ENCODE measurements at regions not wholly inside any gene's neighbourhood (a gene's known extent, or its start where the extent isn't known, plus 50 kb on each side); places are given as distances from the start of the nearest gene placed in this dataset.
"Not testable (repeated sequence)": the region's sequence is repeated elsewhere in the genome, so short reads cannot be mapped to it uniquely, and the experiment has no call there.

DNA sequence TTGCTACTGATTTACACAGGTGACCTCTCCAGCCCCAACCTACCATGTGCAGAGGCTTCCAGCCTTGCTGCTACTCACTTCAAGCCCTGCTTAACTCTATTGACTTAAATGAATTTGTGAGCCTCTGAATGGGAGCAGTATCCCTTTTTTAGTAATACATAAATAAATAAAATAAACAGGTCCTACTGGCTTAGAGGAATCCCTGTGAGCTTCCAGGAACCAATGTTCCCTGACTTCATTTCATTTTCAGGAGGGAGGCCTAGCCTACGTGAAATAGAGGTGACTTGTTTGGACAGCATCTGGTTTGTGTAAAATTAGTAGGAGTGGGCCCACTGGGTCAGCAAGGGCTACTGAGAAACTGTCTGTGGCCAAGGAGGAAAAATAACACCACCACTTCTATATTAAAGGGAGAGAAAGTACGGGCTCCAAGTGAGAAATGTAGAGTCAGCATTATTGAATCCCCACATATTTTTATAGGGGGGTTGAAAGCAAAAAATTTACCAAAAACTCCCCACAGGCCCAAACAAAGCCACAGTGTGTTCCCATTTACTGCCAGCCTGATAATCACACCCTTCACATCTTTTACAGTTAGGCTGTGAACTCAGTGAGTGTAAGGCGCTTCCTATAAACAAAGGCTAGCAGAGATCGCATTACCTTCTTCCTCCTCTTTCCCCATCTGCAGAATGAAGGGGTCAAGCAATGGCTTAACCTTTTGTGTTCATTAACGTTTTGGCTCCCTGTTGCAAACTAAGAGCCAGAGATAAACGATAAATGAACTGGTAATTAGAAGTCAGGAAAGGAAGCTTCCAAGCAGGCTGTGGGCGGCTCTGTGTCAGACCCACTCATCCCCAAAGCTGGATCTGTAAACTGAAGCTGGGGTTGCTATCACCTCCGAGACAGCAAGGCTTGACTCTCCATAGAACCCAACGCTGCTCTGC, 138.8 kb upstream of the LIFR start:
- peaks cover 19% of the 10 kb centered on the region for H3F3A ChIP-seq (ENCODE audit: low read depth)
- H2AFZ ChIP-seq (replicated peaks): no peak overlapping the region
- H3K9me3 ChIP-seq (ENCODE audit: low read depth): no peaks in the 10 kb centered on the region
- no peak overlapping the region for H3K4me3 Mint-ChIP-seq
- DNase-seq (ENCODE audit: low spot score): peak; percentile 85
- H3K4me1 Mint-ChIP-seq: peaks cover 13% of the 10 kb centered on the region
- peaks cover 8% of the 10 kb centered on the region for H4K20me1 ChIP-seq (ENCODE audit: low read depth)
- no peaks in the 10 kb centered on the region for H3K36me3 ChIP-seq
- H3K27me3 Mint-ChIP-seq (ENCODE audit: insufficient read depth, low read depth): peaks cover 2% of the 10 kb centered on the region
- no peaks in the 10 kb centered on the region for H3K36me3 Mint-ChIP-seq
- TF ChIP-seq EZH2 (IDR thresholded peaks at IDR 0.05): no peak
- TF ChIP-seq EZH2phosphoT487 (IDR thresholded peaks at IDR 0.05): peak; percentile 95
- peak overlapping the region; percentile 33 for H3K27ac Mint-ChIP-seq
- no peaks in the 10 kb centered on the region for H3K79me2 ChIP-seq (ENCODE audit: low read depth)
- H3K9ac ChIP-seq: no peak overlapping the region
- peak overlapping the region; percentile 46 for H3K4me2 ChIP-seq
- peak overlapping the region; percentile 69 for H3K27ac ChIP-seq
- peaks cover 36% of the 10 kb centered on the region for H3K4me1 ChIP-seq
- peaks cover 3% of the 10 kb centered on the region for H3K9me3 Mint-ChIP-seq
- H3K27me3 ChIP-seq: no peaks in the 10 kb centered on the region
- no peak overlapping the region for H3K4me3 ChIP-seq

DNA sequence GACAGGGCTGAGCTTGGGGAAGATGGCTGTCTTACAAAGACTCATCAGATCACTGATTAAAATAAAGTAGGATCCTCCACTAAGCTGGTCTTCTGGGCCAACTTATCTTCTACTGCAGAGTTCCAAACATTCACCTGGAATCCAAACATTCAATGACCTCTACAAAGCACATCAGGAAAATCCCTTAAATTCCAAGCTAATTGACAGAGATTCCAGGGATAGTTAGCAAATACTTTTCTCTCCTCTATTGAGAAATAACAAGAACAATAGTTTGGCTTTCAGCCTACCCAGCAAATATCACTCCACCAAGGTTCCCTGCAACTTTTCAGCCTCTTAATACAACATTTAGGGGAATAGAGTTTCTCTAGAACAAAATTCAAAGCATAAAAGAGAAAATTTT, 140.6 kb upstream of the LIFR start:
- H3K9ac ChIP-seq: no peak overlapping the region
- no peaks in the 10 kb centered on the region for H3K36me3 ChIP-seq
- H3K4me1 ChIP-seq: peaks cover 36% of the 10 kb centered on the region
- H2AFZ ChIP-seq (replicated peaks): no peak overlapping the region
- DNase-seq (ENCODE audit: low spot score): peak; percentile 28
- H3K27ac ChIP-seq: no peak overlapping the region
- no peak for TF ChIP-seq EZH2phosphoT487 (IDR thresholded peaks at IDR 0.05)
- TF ChIP-seq, protein P1, sequence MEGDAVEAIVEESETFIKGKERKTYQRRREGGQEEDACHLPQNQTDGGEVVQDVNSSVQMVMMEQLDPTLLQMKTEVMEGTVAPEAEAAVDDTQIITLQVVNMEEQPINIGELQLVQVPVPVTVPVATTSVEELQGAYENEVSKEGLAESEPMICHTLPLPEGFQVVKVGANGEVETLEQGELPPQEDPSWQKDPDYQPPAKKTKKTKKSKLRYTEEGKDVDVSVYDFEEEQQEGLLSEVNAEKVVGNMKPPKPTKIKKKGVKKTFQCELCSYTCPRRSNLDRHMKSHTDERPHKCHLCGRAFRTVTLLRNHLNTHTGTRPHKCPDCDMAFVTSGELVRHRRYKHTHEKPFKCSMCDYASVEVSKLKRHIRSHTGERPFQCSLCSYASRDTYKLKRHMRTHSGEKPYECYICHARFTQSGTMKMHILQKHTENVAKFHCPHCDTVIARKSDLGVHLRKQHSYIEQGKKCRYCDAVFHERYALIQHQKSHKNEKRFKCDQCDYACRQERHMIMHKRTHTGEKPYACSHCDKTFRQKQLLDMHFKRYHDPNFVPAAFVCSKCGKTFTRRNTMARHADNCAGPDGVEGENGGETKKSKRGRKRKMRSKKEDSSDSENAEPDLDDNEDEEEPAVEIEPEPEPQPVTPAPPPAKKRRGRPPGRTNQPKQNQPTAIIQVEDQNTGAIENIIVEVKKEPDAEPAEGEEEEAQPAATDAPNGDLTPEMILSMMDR (IDR thresholded peaks at IDR 0.05): no peak
- no peak for TF ChIP-seq EZH2 (IDR thresholded peaks at IDR 0.05)
- no peak overlapping the region for H3K4me3 Mint-ChIP-seq
- no peaks in the 10 kb centered on the region for H3K27me3 ChIP-seq
- H3K4me1 Mint-ChIP-seq: peaks cover 13% of the 10 kb centered on the region
- no peaks in the 10 kb centered on the region for H3K79me2 ChIP-seq (ENCODE audit: low read depth)
- H3K4me3 ChIP-seq: no peak overlapping the region
- H3F3A ChIP-seq (ENCODE audit: low read depth): peaks cover 19% of the 10 kb centered on the region
- H3K27ac Mint-ChIP-seq: no peak overlapping the region
- H3K4me2 ChIP-seq: peak overlapping the region; percentile 2
- H3K36me3 Mint-ChIP-seq: no peaks in the 10 kb centered on the region
- H4K20me1 ChIP-seq (ENCODE audit: low read depth): peaks cover 8% of the 10 kb centered on the region
- peaks cover 13% of the 10 kb centered on the region for H3K9me3 Mint-ChIP-seq
- peaks cover 2% of the 10 kb centered on the region for H3K27me3 Mint-ChIP-seq (ENCODE audit: insufficient read depth, low read depth)
- H3K9me3 ChIP-seq (ENCODE audit: low read depth): no peaks in the 10 kb centered on the region

DNA sequence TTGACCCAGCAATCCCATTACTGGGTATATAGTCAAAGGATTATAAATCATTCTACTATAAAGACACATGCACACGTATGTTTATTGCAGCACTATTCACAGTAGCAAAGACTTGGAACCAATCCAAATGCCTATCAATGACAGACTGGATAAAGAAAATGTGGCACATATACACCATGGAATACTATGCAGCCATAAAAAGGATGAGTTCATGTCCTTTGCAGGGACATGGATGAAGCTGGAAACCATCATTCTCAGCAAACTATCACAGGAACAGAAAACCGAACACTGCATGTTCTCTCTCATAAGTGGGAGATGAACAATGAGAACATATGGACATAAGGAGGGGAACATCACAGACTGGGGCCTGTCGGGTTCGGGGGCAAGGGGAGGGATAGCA, 140.3 kb upstream of the OSMR start:
- not testable (repeated sequence) for H3K4me3 ChIP-seq; H3K27ac ChIP-seq; H3F3A ChIP-seq (ENCODE audit: low read depth); H3K36me3 Mint-ChIP-seq; H3K4me1 Mint-ChIP-seq; H4K20me1 ChIP-seq (ENCODE audit: low read depth); H3K4me1 ChIP-seq; H3K27ac Mint-ChIP-seq; H3K27me3 ChIP-seq; H3K79me2 ChIP-seq (ENCODE audit: low read depth); H2AFZ ChIP-seq (replicated peaks); H3K4me2 ChIP-seq; DNase-seq (ENCODE audit: low spot score); H3K9ac ChIP-seq; H3K27me3 Mint-ChIP-seq (ENCODE audit: insufficient read depth, low read depth); H3K36me3 ChIP-seq; H3K4me3 Mint-ChIP-seq; H3K9me3 ChIP-seq (ENCODE audit: low read depth)
- peaks cover 17% of the 10 kb centered on the region for H3K9me3 Mint-ChIP-seq

DNA sequence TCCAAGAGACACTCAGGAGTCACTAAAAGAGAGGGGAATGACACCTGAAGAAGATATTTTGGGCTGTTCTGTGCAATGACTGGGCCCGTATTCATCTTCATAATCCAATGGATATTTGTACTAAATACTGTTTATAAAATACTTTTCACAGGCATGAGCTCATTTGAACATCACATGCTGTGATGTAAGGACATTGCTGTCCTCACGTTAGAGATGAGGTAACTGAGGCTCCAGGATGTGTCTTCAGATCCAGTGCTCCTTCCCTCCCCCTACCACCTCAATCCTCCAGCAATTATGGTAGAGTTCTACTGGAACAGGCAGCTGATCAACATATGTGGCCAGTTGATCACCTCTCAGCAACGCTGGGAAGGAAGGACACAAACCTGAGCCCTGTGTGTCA, 139.4 kb upstream of the OSMR start:
- H3K4me1 ChIP-seq: no peaks in the 10 kb centered on the region
- H3K27me3 ChIP-seq: no peaks in the 10 kb centered on the region
- H3K9me3 ChIP-seq (ENCODE audit: low read depth): no peaks in the 10 kb centered on the region
- H3K4me2 ChIP-seq: no peak overlapping the region
- H3K36me3 ChIP-seq: no peaks in the 10 kb centered on the region
- DNase-seq (ENCODE audit: low spot score): no peak
- Mint-ChIP-seq H3K4me1 (peaks cover 3% of the 10 kb centered on the region), H3K27ac (no peak overlapping the region), H3K36me3 (no peaks in the 10 kb centered on the region), H3K27me3 (ENCODE audit: insufficient read depth, low read depth) (no peaks in the 10 kb centered on the region), H3K9me3 (peaks cover 11% of the 10 kb centered on the region), H3K4me3 (no peak overlapping the region)
- no peak overlapping the region for H3K9ac ChIP-seq
- TF ChIP-seq, protein P1 (IDR thresholded peaks at IDR 0.05): no peak
- TF ChIP-seq EZH2 (IDR thresholded peaks at IDR 0.05) (no peak), EZH2phosphoT487 (IDR thresholded peaks at IDR 0.05) (no peak)
- H3F3A ChIP-seq (ENCODE audit: low read depth): no peaks in the 10 kb centered on the region
- H3K4me3 ChIP-seq: no peak overlapping the region
- no peaks in the 10 kb centered on the region for H4K20me1 ChIP-seq (ENCODE audit: low read depth)
- no peaks in the 10 kb centered on the region for H3K79me2 ChIP-seq (ENCODE audit: low read depth)
- H2AFZ ChIP-seq (replicated peaks): no peak overlapping the region
- no peak overlapping the region for H3K27ac ChIP-seq

All from neural progenitor cell (in vitro differentiated cells).